Ishikawa (cell line): ENCODE measurements at regions not wholly inside any gene's neighbourhood (a gene's known extent, or its start where the extent isn't known, plus 50 kb on each side); places are given as distances from the start of the nearest gene placed in this dataset.

ENCODE experiments used
- CREB1 ChIP-seq: IDR thresholded peaks from 2 replicates; pipeline ENCODE4 v1.6.1; 2012; ENCODE audit warnings: low read depth
- EP300 ChIP-seq: IDR thresholded peaks from 2 replicates; pipeline ENCODE4 v1.6.1; 2012; ENCODE audit warnings: borderline replicate concordance
- NFIC ChIP-seq: IDR thresholded peaks from 2 replicates; pipeline ENCODE4 v1.6.1; 2012
- RAD21 ChIP-seq: IDR thresholded peaks from 2 replicates; pipeline ENCODE4 v1.6.1; 2012; ENCODE audit warnings: low read depth
- YY1 ChIP-seq: IDR thresholded peaks from 2 replicates; pipeline ENCODE4 v1.6.1; 2012; ENCODE audit warnings: low read depth
- TF ChIP-seq, protein P1 (sequence below): IDR thresholded peaks from 2 replicates; pipeline ENCODE4 v1.6.1; 2012
- TF ChIP-seq, protein P2 (sequence below): IDR thresholded peaks from 2 replicates; pipeline ENCODE4 v1.6.1; 2012; ENCODE audit warnings: low read depth, mild to moderate bottlenecking

DNA sequence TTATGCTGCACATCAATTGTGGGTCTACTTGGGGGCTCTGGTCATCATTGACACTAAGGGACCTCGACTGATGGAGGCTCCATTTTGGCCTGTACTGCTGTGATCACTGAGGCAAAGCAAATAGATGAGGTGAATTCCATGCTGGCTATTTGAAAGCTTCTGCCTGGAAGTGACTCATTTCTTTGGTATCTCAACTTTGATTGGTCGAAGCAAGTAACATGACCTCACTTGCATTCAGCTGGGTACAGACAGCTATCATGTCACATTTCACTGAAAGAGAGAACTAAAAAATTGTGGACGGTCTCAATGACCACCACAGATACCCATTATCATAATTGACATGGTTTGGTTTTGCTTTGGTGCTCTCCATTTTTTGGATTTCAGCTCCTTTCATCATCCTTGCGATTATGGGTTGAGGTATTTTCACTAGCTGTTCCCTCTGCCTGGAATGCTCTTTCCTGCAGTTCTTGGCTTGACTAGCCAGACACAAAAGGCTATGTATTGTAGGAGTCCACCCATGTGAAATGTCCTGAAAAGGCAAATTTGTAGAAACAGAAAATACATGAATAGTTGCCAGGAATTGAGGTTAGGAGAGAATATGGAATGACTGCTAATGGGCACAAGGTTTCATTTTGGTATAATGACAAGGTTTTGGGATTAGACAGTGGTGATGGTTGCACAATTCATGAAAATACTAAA, 369.2 kb upstream of the LCORL start:
- TF ChIP-seq, protein P1, sequence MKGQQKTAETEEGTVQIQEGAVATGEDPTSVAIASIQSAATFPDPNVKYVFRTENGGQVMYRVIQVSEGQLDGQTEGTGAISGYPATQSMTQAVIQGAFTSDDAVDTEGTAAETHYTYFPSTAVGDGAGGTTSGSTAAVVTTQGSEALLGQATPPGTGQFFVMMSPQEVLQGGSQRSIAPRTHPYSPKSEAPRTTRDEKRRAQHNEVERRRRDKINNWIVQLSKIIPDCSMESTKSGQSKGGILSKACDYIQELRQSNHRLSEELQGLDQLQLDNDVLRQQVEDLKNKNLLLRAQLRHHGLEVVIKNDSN: peak; percentile 55
- TF ChIP-seq NFIC (no peak), RAD21 (no peak), YY1 (no peak), CREB1 (no peak), EP300 (no peak)
- TF ChIP-seq, protein P2, sequence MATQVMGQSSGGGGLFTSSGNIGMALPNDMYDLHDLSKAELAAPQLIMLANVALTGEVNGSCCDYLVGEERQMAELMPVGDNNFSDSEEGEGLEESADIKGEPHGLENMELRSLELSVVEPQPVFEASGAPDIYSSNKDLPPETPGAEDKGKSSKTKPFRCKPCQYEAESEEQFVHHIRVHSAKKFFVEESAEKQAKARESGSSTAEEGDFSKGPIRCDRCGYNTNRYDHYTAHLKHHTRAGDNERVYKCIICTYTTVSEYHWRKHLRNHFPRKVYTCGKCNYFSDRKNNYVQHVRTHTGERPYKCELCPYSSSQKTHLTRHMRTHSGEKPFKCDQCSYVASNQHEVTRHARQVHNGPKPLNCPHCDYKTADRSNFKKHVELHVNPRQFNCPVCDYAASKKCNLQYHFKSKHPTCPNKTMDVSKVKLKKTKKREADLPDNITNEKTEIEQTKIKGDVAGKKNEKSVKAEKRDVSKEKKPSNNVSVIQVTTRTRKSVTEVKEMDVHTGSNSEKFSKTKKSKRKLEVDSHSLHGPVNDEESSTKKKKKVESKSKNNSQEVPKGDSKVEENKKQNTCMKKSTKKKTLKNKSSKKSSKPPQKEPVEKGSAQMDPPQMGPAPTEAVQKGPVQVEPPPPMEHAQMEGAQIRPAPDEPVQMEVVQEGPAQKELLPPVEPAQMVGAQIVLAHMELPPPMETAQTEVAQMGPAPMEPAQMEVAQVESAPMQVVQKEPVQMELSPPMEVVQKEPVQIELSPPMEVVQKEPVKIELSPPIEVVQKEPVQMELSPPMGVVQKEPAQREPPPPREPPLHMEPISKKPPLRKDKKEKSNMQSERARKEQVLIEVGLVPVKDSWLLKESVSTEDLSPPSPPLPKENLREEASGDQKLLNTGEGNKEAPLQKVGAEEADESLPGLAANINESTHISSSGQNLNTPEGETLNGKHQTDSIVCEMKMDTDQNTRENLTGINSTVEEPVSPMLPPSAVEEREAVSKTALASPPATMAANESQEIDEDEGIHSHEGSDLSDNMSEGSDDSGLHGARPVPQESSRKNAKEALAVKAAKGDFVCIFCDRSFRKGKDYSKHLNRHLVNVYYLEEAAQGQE: no peak
